Activated T-cell treated with anti-CD3 and anti-CD28 coated beads, Interleukin-2, amount 50 U/mL, for 24 hours (primary cell): ENCODE measurements at regions not wholly inside any gene's neighbourhood (a gene's known extent, or its start where the extent isn't known, plus 50 kb on each side); places are given as distances from the start of the nearest gene placed in this dataset.

Experiments used
- DNase-seq: peaks from one replicate; pipeline ENCODE4 v3.0.0-alpha.2; 2020
- H3K27ac Mint-ChIP-seq: 2 replicates; pipeline ENCODE4 v1.8.0; 2020; ENCODE audit warnings: mild to moderate bottlenecking, mixed read lengths
- H3K27me3 Mint-ChIP-seq: 2 replicates; pipeline ENCODE4 v1.8.0; 2020; ENCODE audit warnings: mixed read lengths
- H3K36me3 Mint-ChIP-seq: 2 replicates; pipeline ENCODE4 v1.8.0; 2020; ENCODE audit warnings: low read depth, mixed read lengths
- H3K4me1 Mint-ChIP-seq: 2 replicates; pipeline ENCODE4 v1.8.0; 2020; ENCODE audit warnings: low read depth, mixed read lengths
- H3K4me3 Mint-ChIP-seq: 2 replicates; pipeline ENCODE4 v1.8.0; 2020; ENCODE audit warnings: mild to moderate bottlenecking, moderate library complexity, mixed read lengths
- H3K9me3 Mint-ChIP-seq: 2 replicates; pipeline ENCODE4 v1.8.0; 2020; ENCODE audit warnings: mixed read lengths

DNA sequence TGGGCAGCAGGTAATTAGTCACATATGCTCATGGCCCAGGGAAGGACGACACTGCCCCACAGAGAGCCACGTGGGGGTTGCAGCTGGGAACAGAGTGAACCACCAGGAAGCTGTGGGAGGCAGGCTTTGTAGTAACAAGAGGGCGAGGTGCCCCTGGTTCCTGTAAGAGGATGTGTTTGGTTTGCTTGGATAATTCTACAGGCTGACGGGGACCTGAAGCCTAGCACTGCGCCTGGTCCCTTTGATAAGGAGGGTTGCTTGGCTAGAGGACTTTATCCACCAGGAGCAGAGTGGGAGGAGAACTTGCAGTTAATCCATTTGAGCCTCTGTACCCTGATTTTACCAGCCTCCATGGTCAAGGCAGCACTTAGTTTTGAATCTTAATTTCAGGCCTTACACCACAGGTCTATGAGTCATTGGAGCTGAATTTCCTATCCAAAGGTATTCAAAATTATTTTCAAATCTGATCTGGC is 67.4 kb upstream of the CLDN10 start:
- H3K4me1 Mint-ChIP-seq: peaks cover 8% of the 10 kb centered on the region
- H3K27me3 Mint-ChIP-seq: peaks cover 2% of the 10 kb centered on the region

DNA sequence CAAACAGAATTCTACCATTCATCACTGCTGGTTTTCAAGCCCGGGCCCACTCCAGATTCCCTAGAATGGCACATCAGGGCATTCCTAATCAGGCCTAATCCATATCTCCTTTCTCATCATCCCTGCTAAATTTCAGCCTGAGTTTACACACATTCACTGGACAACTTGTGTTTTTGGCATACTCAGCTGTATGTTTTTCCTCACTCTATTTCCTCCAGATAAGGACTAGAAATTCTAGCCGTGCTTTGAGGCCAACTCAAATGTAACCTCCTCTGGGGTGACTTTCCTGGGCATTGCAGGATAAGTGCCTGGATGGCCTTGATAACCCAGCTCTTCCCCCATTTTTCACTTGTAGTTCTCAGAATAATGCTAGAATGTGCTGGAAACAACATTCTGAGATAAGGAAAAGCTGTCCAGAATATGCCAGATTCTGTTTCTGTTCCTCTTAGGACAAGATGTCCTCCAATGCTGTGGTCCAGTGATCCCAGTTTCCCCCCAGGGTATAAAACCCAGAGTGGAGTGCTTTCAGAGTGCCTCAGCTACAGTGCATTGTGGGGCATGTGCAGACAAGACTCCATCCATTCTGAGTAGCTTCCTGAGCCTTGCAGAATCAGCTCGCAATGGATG is 66.9 kb upstream of the CLDN10 start:
- Mint-ChIP-seq H3K36me3 (no peaks in the 10 kb centered on the region), H3K9me3 (no peaks in the 10 kb centered on the region), H3K4me3 (no peak overlapping the region)

More for the DNA sequence above, 67.4 kb upstream of the CLDN10 start:
- no peak overlapping the region for H3K4me3 Mint-ChIP-seq
- no peak overlapping the region for H3K27ac Mint-ChIP-seq
- no peaks in the 10 kb centered on the region for H3K36me3 Mint-ChIP-seq
- H3K9me3 Mint-ChIP-seq: no peaks in the 10 kb centered on the region
- no peak for DNase-seq

DNA sequence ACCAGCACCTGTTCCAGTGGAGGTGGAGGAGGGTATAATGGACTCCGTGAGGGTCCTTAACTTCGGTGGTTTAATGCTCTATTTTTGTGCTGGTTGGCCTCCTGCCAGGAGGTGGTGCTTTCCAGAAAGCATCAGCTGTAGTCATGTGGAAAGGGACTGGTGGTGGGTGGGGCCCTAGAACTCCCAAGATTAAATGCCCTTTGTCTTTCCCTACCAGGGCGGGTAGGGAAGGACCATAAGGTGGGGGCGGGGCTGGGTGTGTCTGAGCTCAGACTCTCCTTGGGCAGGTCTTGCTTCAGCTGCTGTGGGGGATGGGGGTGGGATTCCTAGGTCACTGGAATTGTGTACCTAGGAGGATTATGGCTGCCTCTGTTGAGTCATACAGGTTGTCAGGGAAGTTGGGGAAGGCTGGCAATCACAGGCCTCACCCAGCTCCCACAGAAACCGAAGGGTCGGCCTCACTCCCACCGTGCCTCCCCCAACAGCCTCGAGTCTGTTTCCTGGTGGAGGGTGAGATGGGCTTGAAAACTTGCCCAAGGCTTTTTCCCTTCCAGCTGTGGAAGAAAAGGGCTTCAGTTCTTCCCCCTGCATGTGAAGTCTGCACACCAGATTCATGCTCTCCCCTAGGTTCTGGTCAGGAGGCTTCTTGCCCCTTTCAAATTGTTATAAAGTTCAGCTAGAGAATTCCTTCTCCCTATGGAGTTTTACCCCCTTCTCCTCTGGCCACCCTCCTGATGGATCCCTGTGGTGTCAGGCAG is 60.3 kb upstream of the CLDN10 start:
- Mint-ChIP-seq H3K36me3 (no peaks in the 10 kb centered on the region), H3K27ac (no peak overlapping the region), H3K9me3 (no peaks in the 10 kb centered on the region), H3K27me3 (peaks cover 15% of the 10 kb centered on the region), H3K4me1 (no peaks in the 10 kb centered on the region), H3K4me3 (no peak overlapping the region)
- DNase-seq: no peak

More for the DNA sequence above, 66.9 kb upstream of the CLDN10 start:
- Mint-ChIP-seq H3K27ac (no peak overlapping the region), H3K4me1 (peaks cover 4% of the 10 kb centered on the region), H3K27me3 (no peaks in the 10 kb centered on the region)
- DNase-seq: no peak

DNA sequence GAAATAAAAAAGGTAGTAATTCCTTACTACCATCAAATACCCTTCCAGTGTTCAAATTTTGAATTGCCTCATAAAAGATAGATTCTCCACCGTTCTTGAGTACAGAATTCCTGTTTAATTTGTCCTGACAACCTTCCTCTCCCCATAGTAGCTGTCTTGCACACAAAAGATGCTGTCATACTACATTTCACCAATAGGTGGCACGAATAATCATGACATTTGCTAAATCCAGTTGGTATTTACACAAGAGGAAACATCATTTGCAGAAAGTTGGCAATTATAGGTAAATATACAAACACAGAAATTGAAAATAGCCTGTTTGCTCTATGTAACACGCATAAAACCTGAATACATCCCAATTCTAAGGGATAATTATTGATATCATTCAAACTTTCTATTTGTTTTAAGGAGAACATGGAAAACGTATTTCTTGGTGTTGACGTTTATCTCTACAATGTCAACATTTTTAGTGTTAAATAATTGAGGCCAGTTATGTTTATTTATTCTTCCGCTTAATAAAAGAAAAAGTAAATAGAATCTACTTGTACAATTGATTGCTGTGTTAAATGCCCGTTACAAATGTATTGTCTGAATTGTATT is 58.3 kb upstream of the CLDN10 start:
- peaks cover 15% of the 10 kb centered on the region for H3K27me3 Mint-ChIP-seq
- no peaks in the 10 kb centered on the region for H3K36me3 Mint-ChIP-seq
- H3K27ac Mint-ChIP-seq: no peak overlapping the region
- no peak overlapping the region for H3K4me3 Mint-ChIP-seq
- no peak for DNase-seq
- H3K4me1 Mint-ChIP-seq: no peaks in the 10 kb centered on the region
- no peaks in the 10 kb centered on the region for H3K9me3 Mint-ChIP-seq

DNA sequence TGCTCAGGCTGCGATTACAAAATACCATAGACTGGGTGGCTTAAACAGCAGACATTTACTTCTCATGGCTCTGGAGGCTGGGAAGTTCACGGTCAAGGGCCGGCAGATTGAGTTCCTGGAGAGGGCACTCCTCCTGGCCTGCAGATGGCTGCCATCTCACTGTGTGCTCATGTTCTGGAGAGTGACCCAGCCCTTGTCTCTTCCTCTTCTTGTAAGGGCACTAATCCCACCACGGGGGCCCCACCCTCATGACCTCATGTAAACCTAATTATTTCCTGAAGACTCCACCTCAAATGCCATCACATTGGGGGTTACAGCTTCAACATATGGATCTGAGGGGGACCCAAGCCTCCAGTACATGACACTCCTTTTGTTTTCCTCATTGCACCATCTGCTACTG is 56.0 kb upstream of the CLDN10 start:
- Mint-ChIP-seq H3K9me3 (no peaks in the 10 kb centered on the region), H3K4me1 (no peaks in the 10 kb centered on the region), H3K27ac (no peak overlapping the region), H3K36me3 (no peaks in the 10 kb centered on the region), H3K4me3 (no peak overlapping the region), H3K27me3 (peaks cover 15% of the 10 kb centered on the region)
- no peak for DNase-seq

DNA sequence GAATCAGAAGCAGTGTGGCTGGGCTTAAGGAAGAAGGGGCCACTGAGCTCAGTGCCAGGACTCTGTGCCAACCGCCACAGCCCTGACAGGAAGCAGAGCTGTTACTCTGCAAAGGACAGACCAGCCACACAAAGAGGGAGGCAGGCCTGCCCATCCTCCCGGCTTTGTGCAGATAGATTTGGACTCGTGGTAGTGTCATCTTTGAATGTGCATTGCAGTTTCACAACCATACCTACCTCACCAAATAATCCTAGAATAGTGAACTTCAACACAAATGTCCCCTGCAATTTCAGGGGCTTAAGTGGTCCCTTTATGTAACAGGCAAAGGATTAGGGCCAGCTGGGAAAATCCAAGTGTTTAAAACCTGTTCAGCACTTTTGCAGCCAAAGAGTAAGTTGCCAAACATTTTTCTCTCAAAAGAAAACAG is 55.1 kb upstream of the CLDN10 start:
- H3K4me3 Mint-ChIP-seq: no peak overlapping the region
- no peak for DNase-seq
- H3K27ac Mint-ChIP-seq: no peak overlapping the region
- peaks cover 8% of the 10 kb centered on the region for H3K27me3 Mint-ChIP-seq
- no peaks in the 10 kb centered on the region for H3K36me3 Mint-ChIP-seq
- H3K4me1 Mint-ChIP-seq: no peaks in the 10 kb centered on the region
- peaks cover 3% of the 10 kb centered on the region for H3K9me3 Mint-ChIP-seq

DNA sequence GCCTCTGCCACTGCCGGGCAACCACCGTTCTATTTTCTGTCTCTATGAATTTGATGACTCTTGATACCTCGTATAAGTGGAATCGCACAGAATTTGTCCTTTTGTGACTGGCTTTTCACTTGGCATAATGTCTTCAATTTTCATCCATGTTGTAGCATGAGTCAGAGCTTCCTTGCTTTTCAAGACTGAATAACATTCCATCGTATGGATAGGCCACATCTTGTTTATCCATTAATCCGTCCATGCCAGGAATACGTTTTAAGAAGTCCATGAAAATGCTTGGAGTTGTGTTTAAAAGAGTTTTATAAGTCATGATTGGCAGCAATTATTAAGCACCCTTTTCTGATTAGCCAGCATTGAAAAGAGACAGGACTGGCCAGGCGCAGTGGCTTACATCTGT is 53.6 kb upstream of the CLDN10 start:
- H3K4me1 Mint-ChIP-seq: no peaks in the 10 kb centered on the region
- no peak overlapping the region for H3K27ac Mint-ChIP-seq
- H3K4me3 Mint-ChIP-seq: no peak overlapping the region
- no peaks in the 10 kb centered on the region for H3K36me3 Mint-ChIP-seq
- H3K27me3 Mint-ChIP-seq: peaks cover 8% of the 10 kb centered on the region
- DNase-seq: no peak
- H3K9me3 Mint-ChIP-seq: peaks cover 3% of the 10 kb centered on the region

DNA sequence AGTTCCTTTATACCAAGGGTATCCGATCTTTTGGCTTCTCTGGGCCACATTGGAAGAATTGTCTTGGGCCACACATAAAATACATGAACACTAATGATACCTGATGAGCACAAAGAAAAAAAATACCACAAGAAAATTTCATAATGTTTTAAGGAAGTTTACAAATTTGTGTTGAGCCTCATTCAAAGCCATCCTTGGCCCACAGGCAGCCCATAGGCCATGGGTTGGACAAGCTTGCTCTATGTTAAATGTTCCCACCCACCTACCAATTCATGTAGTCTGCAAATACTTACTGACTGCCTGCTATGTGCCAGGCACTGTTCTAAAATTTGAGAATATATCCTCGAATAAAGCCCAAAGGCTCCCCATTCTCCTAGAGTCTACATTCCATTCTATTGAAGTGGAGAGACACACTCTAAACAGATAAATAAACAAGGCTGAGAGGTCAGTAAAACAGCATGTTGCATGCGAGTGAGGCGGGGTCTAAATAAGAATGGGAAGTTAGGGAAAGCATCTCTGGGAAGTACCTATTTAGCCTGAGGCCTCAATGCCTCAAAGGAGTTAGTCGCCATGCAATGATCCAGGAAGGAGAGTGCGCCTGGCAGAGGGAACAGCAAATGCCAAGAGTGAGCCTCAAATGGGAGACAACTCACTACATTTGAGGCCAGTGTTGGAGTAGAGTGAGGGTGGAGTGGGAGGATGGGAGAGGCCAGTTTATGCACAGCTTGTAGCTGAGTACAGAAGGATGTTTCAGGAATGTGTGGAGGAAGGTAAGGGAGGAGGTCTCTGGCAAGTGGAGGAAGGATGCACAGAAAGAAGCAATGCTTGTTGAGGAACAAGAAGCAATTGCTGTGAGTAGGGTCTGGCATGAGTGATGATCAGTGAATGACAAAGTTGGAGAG is 52.5 kb upstream of the CLDN10 start:
- Mint-ChIP-seq H3K4me3 (no peak overlapping the region), H3K9me3 (peaks cover 3% of the 10 kb centered on the region), H3K27me3 (no peaks in the 10 kb centered on the region), H3K27ac (no peak overlapping the region), H3K4me1 (no peaks in the 10 kb centered on the region), H3K36me3 (no peaks in the 10 kb centered on the region)
- DNase-seq: no peak

DNA sequence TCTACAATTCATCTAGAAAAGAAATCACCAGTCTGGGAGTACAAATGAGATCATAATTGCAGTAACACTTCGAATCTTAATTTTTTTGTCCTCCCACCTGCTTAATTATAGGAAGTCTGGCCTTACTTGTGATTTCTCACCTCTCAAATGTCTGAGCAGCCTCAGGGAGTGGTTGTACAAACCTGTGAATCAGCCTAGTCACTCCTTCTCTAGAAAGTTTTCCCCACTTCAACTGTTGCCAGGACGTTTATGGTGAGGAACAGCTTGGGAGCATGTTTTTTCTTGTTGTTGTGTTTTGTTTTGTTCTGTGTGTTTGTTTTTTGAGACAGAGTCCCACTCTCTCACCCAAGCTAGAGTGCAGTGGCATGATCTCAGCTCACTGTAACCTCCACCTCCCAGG is 50.3 kb upstream of the CLDN10 start:
- Mint-ChIP-seq H3K27ac (no peak overlapping the region), H3K4me3 (no peak overlapping the region), H3K27me3 (peaks cover 9% of the 10 kb centered on the region), H3K36me3 (no peaks in the 10 kb centered on the region), H3K4me1 (no peaks in the 10 kb centered on the region), H3K9me3 (peaks cover 3% of the 10 kb centered on the region)
- DNase-seq: no peak
